PC-9 (cell line): ENCODE measurements at regions not wholly inside any gene's neighbourhood (a gene's known extent, or its start where the extent isn't known, plus 50 kb on each side); places are given as distances from the start of the nearest gene placed in this dataset.

Experiments used
- EZH2 ChIP-seq: fragments of 200-600 bp; sonication (generic); IDR thresholded peaks from 2 replicates; pipeline ENCODE4 v1.8.0; 2017; ENCODE audit warnings: antibody characterized with exemption, low read depth
- TF ChIP-seq, protein P1 (sequence below): fragments of 200-600 bp; sonication (generic); conservative IDR thresholded peaks from 2 replicates; pipeline ENCODE4 v1.6.1; 2017; ENCODE audit warnings: mixed run types, antibody characterized with exemption, mild to moderate bottlenecking, moderate library complexity

DNA sequence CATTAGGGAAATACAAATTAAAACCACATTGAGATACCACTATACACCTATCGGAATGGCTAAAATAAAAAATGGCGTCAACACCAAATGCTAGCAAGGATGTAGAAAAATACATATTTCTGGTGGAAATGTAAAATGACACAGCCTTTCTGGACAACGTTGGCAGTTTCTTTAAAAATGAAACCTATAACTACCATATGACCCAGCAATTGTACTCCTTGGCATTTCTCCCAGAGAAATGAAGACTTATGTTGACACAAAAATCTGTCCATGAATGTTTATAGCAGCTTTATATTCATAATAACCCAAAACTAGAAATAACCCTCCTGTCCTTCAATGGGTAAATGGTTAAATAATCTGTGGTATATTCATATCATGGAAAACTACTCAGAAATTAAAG lies 188.7 kb upstream of the RAD23B start:
- TF ChIP-seq, protein P1, sequence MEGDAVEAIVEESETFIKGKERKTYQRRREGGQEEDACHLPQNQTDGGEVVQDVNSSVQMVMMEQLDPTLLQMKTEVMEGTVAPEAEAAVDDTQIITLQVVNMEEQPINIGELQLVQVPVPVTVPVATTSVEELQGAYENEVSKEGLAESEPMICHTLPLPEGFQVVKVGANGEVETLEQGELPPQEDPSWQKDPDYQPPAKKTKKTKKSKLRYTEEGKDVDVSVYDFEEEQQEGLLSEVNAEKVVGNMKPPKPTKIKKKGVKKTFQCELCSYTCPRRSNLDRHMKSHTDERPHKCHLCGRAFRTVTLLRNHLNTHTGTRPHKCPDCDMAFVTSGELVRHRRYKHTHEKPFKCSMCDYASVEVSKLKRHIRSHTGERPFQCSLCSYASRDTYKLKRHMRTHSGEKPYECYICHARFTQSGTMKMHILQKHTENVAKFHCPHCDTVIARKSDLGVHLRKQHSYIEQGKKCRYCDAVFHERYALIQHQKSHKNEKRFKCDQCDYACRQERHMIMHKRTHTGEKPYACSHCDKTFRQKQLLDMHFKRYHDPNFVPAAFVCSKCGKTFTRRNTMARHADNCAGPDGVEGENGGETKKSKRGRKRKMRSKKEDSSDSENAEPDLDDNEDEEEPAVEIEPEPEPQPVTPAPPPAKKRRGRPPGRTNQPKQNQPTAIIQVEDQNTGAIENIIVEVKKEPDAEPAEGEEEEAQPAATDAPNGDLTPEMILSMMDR: no peak
- TF ChIP-seq EZH2: no peak
